ENCODE measurements at regions not wholly inside any gene's neighbourhood (a gene's known extent, or its start where the extent isn't known, plus 50 kb on each side); places are given as distances from the start of the nearest gene placed in this dataset.

- H3K4me3 ChIP-seq (ENCODE audit: low read depth, low read length): no peak overlapping the region
- TF ChIP-seq CTCF (IDR thresholded peaks at IDR 0.05; ENCODE audit: insufficient read depth, low read length): no peak
- DNase-seq (ENCODE audit: low read depth): no peak
Observed at GRCh38 chr11:96781082-96781481, 391.3 kb downstream of the JRKL start.

DNA sequence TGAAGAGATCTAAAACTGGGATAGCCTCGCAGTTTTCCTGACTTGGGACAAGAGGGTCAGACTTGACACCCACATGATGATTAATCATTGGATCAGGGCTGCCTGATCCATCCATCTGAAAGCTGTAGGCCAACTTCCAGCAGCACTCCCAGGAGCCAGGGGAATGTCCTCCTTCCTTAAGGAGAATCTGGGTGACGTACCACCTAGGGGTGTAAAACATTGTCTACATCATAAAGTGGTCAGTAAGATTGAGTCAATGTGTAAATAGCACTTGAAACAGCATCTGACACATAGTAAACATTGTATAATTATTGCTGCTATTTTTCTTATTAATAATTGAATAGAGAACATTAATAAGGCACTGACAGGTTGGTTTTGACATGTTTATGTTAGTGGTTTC, 392.8 kb downstream of the JRKL start:
- no peak overlapping the region for H3K4me3 ChIP-seq (ENCODE audit: low read depth, low read length)
- DNase-seq (ENCODE audit: low read depth): no peak
- no peak for TF ChIP-seq CTCF (IDR thresholded peaks at IDR 0.05; ENCODE audit: insufficient read depth, low read length)

- H3K4me3 ChIP-seq (ENCODE audit: low read depth, low read length): no peak overlapping the region
- TF ChIP-seq CTCF (IDR thresholded peaks at IDR 0.05; ENCODE audit: insufficient read depth, low read length): no peak
- DNase-seq (ENCODE audit: low read depth): no peak
Observed at GRCh38 chr11:96783311-96783710, 393.5 kb downstream of the JRKL start.

- DNase-seq (ENCODE audit: low read depth): no peak
- H3K4me3 ChIP-seq (ENCODE audit: low read depth, low read length): no peak overlapping the region
- TF ChIP-seq CTCF (IDR thresholded peaks at IDR 0.05; ENCODE audit: insufficient read depth, low read length): no peak
Observed at GRCh38 chr11:96785073-96785472, 395.3 kb downstream of the JRKL start.

GRCh38 chr11:96794152-96794551, 404.3 kb downstream of the JRKL start:
- DNase-seq (ENCODE audit: low read depth): no peak
- no peak overlapping the region for H3K4me3 ChIP-seq (ENCODE audit: low read depth, low read length)
- no peak for TF ChIP-seq CTCF (IDR thresholded peaks at IDR 0.05; ENCODE audit: insufficient read depth, low read length)

- no peak overlapping the region for H3K4me3 ChIP-seq (ENCODE audit: low read depth, low read length)
- DNase-seq (ENCODE audit: low read depth): no peak
- TF ChIP-seq CTCF (IDR thresholded peaks at IDR 0.05; ENCODE audit: insufficient read depth, low read length): no peak
Observed at GRCh38 chr11:96798445-96798844, 408.6 kb downstream of the JRKL start.

GRCh38 chr11:96815236-96815635, 425.4 kb downstream of the JRKL start:
- H3K4me3 ChIP-seq (ENCODE audit: low read depth, low read length): no peak overlapping the region
- no peak for DNase-seq (ENCODE audit: low read depth)
- TF ChIP-seq CTCF (IDR thresholded peaks at IDR 0.05; ENCODE audit: insufficient read depth, low read length): no peak

Data from fibroblast of the aortic adventitia (primary cell).